Aorta (tissue), 5 donors: ENCODE measurements at regions not wholly inside any gene's neighbourhood (a gene's known extent, or its start where the extent isn't known, plus 50 kb on each side); places are given as distances from the start of the nearest gene placed in this dataset.

Source experiments
- ATAC-seq: fragments of 200-7000 bp; cut with Tn5 transposase; one replicate; pipeline ENCODE4 v1.9.1; 2022; ENCODE audit warnings: moderate library complexity; ENCODE audit not compliant: low FRiP score
- DNase-seq, 2 donors: peaks; one replicate each; pipeline ENCODE4 v3.0.0-alpha.2; 2020
- H3K27ac ChIP-seq, 2 donors: one replicate each; pipeline ENCODE4 v1.5.1; 2013; ENCODE audit warnings: low read length in 2 of 2, mild to moderate bottlenecking in 2 of 2, moderate library complexity in 2 of 2, control low read depth in 1 of 2, inconsistent platforms in 1 of 2, low read depth in 1 of 2
- H3K27me3 ChIP-seq, 2 donors: one replicate each; pipeline ENCODE4 v1.6.1; 2013; ENCODE audit warnings: control low read depth in 1 of 2, low read length in 1 of 2, mild to moderate bottlenecking in 1 of 2, moderate library complexity in 1 of 2; ENCODE audit not compliant: insufficient read depth in 2 of 2, control insufficient read depth in 1 of 2
- H3K36me3 ChIP-seq, 2 donors: one replicate each; pipeline ENCODE4 v1.6.1; 2013; ENCODE audit warnings: control low read depth in 1 of 2, low read length in 1 of 2, mild to moderate bottlenecking in 1 of 2; ENCODE audit not compliant: insufficient read depth in 2 of 2, control insufficient read depth in 1 of 2
- H3K4me1 ChIP-seq, 2 donors: one replicate each; pipeline ENCODE4 v1.6.1; 2013; ENCODE audit warnings: low read length in 2 of 2, control low read depth in 1 of 2, mild to moderate bottlenecking in 1 of 2, moderate library complexity in 1 of 2; ENCODE audit not compliant: insufficient read depth in 2 of 2, control insufficient read depth in 1 of 2
- H3K4me3 ChIP-seq, 2 donors: one replicate each; pipeline ENCODE4 v1.5.1; 2013; ENCODE audit warnings: low read length in 2 of 2, control low read depth in 1 of 2, mild to moderate bottlenecking in 1 of 2
- H3K9me3 ChIP-seq: one replicate; pipeline ENCODE4 v1.6.1; 2013; ENCODE audit warnings: mild to moderate bottlenecking, low read length; ENCODE audit not compliant: control insufficient read depth
- WGBS, 2 donors: extraction: QIAGEN DNeasy Blood & Tissue Kit; methylation state at CpG; one replicate each; pipeline ENCODE4 v1.1.7; 2013; 5-methylcytosine and 5-hydroxymethylcytosine counted together
- intact Hi-C, 2 donors: fragments of 100-400 bp; cut with DNase I; formaldehyde crosslinking; loops; one replicate each; pipeline versions ENCODE4 v1.14.2 to v1.15.0; 2022
- donor health status: healthy with polysubstance abuse.
- donor health status: Bipolar disorder and iron deficiency.
- donor health status: DM: no; HTN: no; CAD: no.
- donor health status: DM: no; HTN: no; CAD: no.
- donor health status: DM: yes; HTN: yes; CAD: no.

- intact Hi-C loops, result no loop called here
- Histone ChIP-seq H3K27me3 (no peaks in the 10 kb centered on the region), H3K4me1 (no peaks in the 10 kb centered on the region), H3K4me3 (no peak overlapping the region), H3K9me3 (no peaks in the 10 kb centered on the region), H3K27ac (no peak overlapping the region), H3K36me3 (no peaks in the 10 kb centered on the region)
- ATAC-seq, result no peak
- 33 to 67% methylated on average over 2 of the region's 2 CpGs for whole genome bisulfite sequencing, 2 donors
- no peak for DNase-seq
Measured at GRCh38 chr3:8145661-8146060, 356.0 kb upstream of the LMCD1 start.

DNA sequence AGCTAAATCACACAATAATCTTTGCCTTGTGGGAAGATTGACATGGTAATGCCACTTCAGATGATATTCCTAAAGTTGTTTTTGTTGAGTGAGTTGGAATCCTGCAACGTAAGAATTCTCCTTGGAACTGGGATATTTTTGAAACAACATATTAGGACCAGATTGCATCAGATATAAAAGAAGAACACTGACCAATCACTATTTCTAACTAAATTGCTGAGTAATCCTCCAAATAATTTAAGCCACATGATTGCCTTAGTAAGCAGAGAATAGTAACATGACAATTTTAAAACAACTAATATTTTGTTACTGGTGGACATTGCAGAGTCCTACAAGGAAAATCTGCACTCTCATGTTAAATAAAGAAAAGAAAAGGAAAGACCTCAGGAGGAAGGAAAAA lies 353.9 kb upstream of the LMCD1 start:
- intact Hi-C loops, result no loop called here
- WGBS, 2 donors, result 54 to 65% methylated on average over 1 of the region's 1 CpG

GRCh38 chr3:8152821-8153418 lies 348.7 kb upstream of the LMCD1 start:
- ATAC-seq (no peak), DNase-seq (no peak)
- Histone ChIP-seq H3K4me3 (no peak overlapping the region), H3K27ac (no peak overlapping the region), H3K36me3 (no peaks in the 10 kb centered on the region), H3K4me1 (no peaks in the 10 kb centered on the region), H3K9me3 (no peaks in the 10 kb centered on the region), H3K27me3 (no peaks in the 10 kb centered on the region)
- intact Hi-C loops, result no loop called here
- 44 to 56% methylated on average over 6 of the region's 6 CpGs for WGBS, 2 donors

More for the DNA sequence above, 353.9 kb upstream of the LMCD1 start:
- ATAC-seq (no peak), DNase-seq (no peak)
- Histone ChIP-seq H3K4me1 (no peaks in the 10 kb centered on the region), H3K36me3 (no peaks in the 10 kb centered on the region), H3K4me3 (no peak overlapping the region), H3K27ac (no peak overlapping the region), H3K27me3 (no peaks in the 10 kb centered on the region), H3K9me3 (no peaks in the 10 kb centered on the region)

DNA sequence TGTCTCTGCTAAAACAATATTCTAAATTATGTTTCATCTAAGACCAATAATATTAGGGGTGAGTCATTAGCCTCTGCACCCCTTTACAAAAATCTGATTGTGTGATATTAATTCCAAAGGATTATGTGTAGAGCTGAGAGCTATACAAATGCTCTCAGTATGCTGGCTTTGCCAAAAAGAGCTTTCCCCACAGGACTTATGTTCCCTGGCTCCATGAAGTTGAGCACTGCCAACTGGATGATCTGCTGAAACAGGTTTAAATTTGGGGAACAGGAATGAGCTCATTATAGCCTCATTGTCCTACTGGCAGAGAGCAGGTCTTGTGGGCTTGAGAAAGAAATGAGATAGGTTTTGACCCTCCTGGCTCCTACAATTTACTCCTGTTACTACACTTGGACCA lies 347.8 kb upstream of the LMCD1 start:
- no peaks in the 10 kb centered on the region for H3K4me1 ChIP-seq
- H3K36me3 ChIP-seq, result no peaks in the 10 kb centered on the region
- ATAC-seq (no peak), DNase-seq (no peak)
- no peak overlapping the region for H3K27ac ChIP-seq
- no peak overlapping the region for H3K4me3 ChIP-seq
- H3K9me3 ChIP-seq, result no peaks in the 10 kb centered on the region
- no peaks in the 10 kb centered on the region for H3K27me3 ChIP-seq
- intact Hi-C loops, result no loop called here

- no peak for ATAC-seq
- no peaks in the 10 kb centered on the region for H3K27me3 ChIP-seq
- WGBS, 2 donors, result 58 to 62% methylated on average over 3 of the region's 3 CpGs
Measured at GRCh38 chr3:8154617-8155016, 347.0 kb upstream of the LMCD1 start.

DNA sequence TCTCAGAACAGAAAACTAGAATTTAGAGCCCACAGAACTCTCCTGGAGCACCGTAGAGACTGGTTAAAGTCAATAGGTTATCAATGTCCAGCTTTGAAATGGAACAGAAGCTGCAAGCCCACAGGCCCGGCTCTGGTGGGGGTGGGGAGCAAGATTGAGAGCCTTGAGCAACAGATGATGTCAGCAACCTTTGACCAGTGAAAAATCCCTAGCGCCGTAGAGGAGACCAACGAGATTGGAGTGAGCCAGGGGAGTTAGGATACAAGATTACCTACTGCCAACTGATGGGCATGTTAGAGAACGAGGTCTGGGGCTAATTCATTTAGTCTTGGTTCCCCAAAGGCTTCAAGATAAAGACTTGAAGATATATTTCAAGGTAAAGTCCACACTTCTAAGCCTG lies 345.5 kb upstream of the LMCD1 start:
- Histone ChIP-seq H3K9me3 (no peaks in the 10 kb centered on the region), H3K4me3 (no peak overlapping the region), H3K36me3 (no peaks in the 10 kb centered on the region), H3K27me3 (no peaks in the 10 kb centered on the region), H3K27ac (no peak overlapping the region), H3K4me1 (no peaks in the 10 kb centered on the region)
- 75 to 79% methylated on average over 6 of the region's 6 CpGs for WGBS, 2 donors
- intact Hi-C loops, result no loop called here
- ATAC-seq (no peak), DNase-seq (no peak)

More at GRCh38 chr3:8154617-8155016, 347.0 kb upstream of the LMCD1 start:
- Histone ChIP-seq H3K4me1 (no peaks in the 10 kb centered on the region), H3K4me3 (no peak overlapping the region), H3K36me3 (no peaks in the 10 kb centered on the region), H3K9me3 (no peaks in the 10 kb centered on the region), H3K27ac (no peak overlapping the region)
- no peak for DNase-seq
- intact Hi-C loops, result no loop called here

DNA sequence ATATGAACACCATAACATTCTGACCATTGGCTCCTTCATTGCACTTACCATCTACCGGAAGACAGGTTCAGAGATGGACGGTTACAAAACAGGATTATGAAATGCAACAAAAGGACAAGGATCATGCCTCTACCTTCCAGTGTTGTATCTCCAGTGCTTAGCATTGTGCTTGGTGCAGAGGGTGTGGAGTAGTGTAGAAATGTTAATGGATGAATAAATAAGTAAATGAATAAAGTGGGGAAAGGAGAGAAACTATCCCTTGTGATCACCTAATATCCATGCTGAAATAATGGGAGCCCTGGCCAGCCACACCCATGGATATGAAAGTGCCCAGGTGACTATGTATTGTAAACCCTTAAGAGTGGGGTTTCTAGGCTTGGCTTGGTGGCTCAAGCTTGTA lies 344.8 kb upstream of the LMCD1 start:
- H3K4me3 ChIP-seq, result no peak overlapping the region
- DNase-seq (no peak), ATAC-seq (no peak)
- no peaks in the 10 kb centered on the region for H3K4me1 ChIP-seq
- intact Hi-C loops, result no loop called here
- WGBS, 2 donors, result 97 to 99% methylated on average over 2 of the region's 2 CpGs
- H3K36me3 ChIP-seq, result no peaks in the 10 kb centered on the region
- H3K27me3 ChIP-seq, result no peaks in the 10 kb centered on the region
- no peak overlapping the region for H3K27ac ChIP-seq
- no peaks in the 10 kb centered on the region for H3K9me3 ChIP-seq

GRCh38 chr3:8157640-8158039 lies 344.0 kb upstream of the LMCD1 start:
- 58 to 60% methylated on average over 4 of the region's 4 CpGs for WGBS, 2 donors
- ATAC-seq (no peak), DNase-seq (no peak)
- H3K27me3 ChIP-seq, result no peaks in the 10 kb centered on the region
- intact Hi-C loops, result no loop called here
- no peaks in the 10 kb centered on the region for H3K36me3 ChIP-seq
- H3K4me3 ChIP-seq, result no peak overlapping the region
- H3K9me3 ChIP-seq, result no peaks in the 10 kb centered on the region
- no peaks in the 10 kb centered on the region for H3K4me1 ChIP-seq
- H3K27ac ChIP-seq, result no peak overlapping the region

DNA sequence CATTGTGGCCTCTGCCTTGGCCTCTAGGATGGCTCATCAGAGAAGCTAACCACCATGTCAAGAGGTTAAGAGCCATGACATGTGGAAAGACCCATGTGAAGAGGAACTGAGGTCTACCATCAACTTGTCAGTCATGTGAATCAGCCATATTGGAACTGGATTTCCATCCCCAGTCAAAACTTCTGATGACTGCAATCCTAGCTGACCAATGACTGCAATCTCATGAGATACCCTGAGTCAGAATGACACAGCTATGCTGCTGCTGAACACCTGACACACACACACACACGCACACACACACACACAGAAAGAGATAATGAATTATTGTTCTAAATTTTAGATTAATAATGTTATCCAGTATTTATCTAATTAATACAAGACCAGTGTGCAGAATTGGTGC lies 337.5 kb upstream of the LMCD1 start:
- H3K27ac ChIP-seq, result no peak overlapping the region
- H3K4me1 ChIP-seq, result no peaks in the 10 kb centered on the region
- intact Hi-C loops, result no loop called here
- H3K9me3 ChIP-seq, result peaks cover 3% of the 10 kb centered on the region
- H3K27me3 ChIP-seq, result no peaks in the 10 kb centered on the region
- WGBS, 2 donors, result 96 to 98% methylated on average over 1 of the region's 1 CpG
- DNase-seq (no peak), ATAC-seq (no peak)
- H3K4me3 ChIP-seq, result no peak overlapping the region
- H3K36me3 ChIP-seq, result no peaks in the 10 kb centered on the region
